Ishikawa (cell line): ENCODE measurements at regions not wholly inside any gene's neighbourhood (a gene's known extent, or its start where the extent isn't known, plus 50 kb on each side); places are given as distances from the start of the nearest gene placed in this dataset.

Source experiments
- CEBPB ChIP-seq: IDR thresholded peaks from 2 replicates; pipeline ENCODE4 v1.6.1; 2012
- CREB1 ChIP-seq: IDR thresholded peaks from 2 replicates; pipeline ENCODE4 v1.6.1; 2012; ENCODE audit warnings: low read depth
- EGR1 ChIP-seq: IDR thresholded peaks from 2 replicates; pipeline ENCODE4 v1.6.1; 2012
- EP300 ChIP-seq: IDR thresholded peaks from 2 replicates; pipeline ENCODE4 v1.6.1; 2012; ENCODE audit warnings: borderline replicate concordance
- FOXM1 ChIP-seq: IDR thresholded peaks from 2 replicates; pipeline ENCODE4 v1.6.1; 2012; ENCODE audit warnings: low read depth, borderline replicate concordance
- NFIC ChIP-seq: IDR thresholded peaks from 2 replicates; pipeline ENCODE4 v1.6.1; 2012
- RAD21 ChIP-seq: IDR thresholded peaks from 2 replicates; pipeline ENCODE4 v1.6.1; 2012; ENCODE audit warnings: low read depth
- REST ChIP-seq: IDR thresholded peaks from 2 replicates; pipeline ENCODE4 v1.6.1; 2012; ENCODE audit warnings: low read depth, mild to moderate bottlenecking
- TAF1 ChIP-seq: IDR thresholded peaks from 2 replicates; pipeline ENCODE4 v1.6.1; 2012; ENCODE audit warnings: low read depth, mild to moderate bottlenecking
- TCF12 ChIP-seq: IDR thresholded peaks from 2 replicates; pipeline ENCODE4 v1.6.1; 2012; ENCODE audit warnings: low read depth
- TEAD4 ChIP-seq: IDR thresholded peaks from 2 replicates; pipeline ENCODE4 v1.6.1; 2012
- USF1 ChIP-seq: IDR thresholded peaks from 2 replicates; pipeline ENCODE4 v1.6.1; 2012
- YY1 ChIP-seq: IDR thresholded peaks from 2 replicates; pipeline ENCODE4 v1.6.1; 2012; ENCODE audit warnings: low read depth
- ZBTB7A ChIP-seq: IDR thresholded peaks from 2 replicates; pipeline ENCODE4 v1.6.1; 2012; ENCODE audit warnings: low read depth
- TF ChIP-seq, protein P1 (sequence below): IDR thresholded peaks from 2 replicates; pipeline ENCODE4 v1.6.1; 2012

DNA sequence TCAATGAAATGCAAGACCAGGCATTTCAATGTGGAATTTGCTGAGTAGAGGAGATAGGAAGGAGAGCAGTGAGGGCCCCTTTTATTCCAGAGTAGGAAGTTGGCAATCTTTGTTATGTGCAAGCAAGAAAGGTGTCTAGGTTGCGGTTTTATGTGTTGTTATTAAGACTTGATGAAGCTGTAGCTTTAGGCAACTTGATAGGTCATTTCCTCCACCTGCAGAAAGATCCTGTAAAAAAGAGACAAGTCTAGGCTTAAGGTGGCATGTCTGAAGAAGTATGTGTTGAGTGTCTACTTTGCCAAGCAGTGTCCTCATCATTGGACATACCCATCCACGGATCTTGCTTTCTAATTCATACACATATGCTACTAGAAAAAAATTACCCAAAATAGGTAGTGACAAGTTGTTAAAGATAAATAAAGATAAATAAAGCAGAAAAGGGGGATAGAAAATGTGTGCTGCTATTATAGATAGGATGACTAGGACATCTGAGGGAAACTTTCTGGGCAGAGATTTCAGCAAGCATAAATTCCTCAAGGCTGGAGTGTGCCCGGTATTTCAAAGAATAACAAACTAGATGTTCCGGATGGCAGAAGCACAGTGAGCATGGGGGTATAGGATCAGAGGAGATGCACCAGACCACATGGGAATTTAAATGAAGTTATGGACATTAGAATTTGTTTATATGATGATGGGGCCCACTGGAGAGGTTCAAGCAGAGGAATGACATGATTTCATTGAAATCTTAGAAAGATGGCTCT is 335.0 kb downstream of the TGFB2 start:
- TF ChIP-seq TCF12: no peak
- no peak for TF ChIP-seq REST
- TF ChIP-seq RAD21: no peak
- no peak for TF ChIP-seq TAF1

DNA sequence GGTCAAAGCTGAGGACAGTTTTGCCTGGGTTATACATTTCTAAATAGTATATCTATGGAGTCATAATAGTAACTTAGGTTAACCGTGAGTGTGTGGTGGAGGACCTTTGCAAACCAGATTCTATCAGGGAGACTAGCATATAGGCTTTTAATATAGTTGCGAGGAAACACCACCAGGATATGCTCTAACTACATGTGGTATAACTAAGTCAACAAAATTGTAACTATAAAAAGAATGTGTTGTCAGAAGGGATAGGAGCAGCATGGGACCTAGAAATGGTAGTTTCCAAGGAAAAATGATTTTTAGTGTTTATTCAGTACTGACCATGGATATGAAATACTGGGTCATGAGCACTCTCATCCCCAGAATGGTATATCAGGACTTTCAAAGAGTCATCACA is 338.1 kb downstream of the TGFB2 start:
- no peak for TF ChIP-seq FOXM1
- no peak for TF ChIP-seq EP300
- no peak for TF ChIP-seq CREB1
- TF ChIP-seq ZBTB7A: no peak
- 0 out of 2 replicates have a peak, but pooled peaks have one; percentile 3 for TF ChIP-seq RAD21

- no peak for TF ChIP-seq TEAD4
These were observed 341.1 kb downstream of the TGFB2 start for GRCh38 chr1:218686258-218686657.

DNA sequence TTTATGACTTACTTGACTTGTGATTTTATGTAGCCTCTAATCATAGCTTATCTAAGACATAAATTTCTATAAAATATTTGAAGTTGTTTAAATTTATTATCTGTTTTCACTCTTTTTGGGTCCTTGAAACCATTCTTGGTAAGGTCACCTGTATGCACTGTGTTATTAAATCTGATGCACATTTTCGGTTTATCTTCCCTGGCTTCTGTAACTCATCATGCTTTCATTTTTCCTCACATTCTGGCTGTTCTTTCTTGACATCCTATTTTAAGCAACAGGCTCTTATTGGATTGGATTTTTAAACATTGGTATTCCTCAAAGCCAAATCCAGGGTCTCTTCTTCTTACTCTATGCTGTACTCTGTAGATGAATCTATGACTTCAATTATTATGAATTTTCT is 341.6 kb downstream of the TGFB2 start:
- TF ChIP-seq NFIC (no peak), ZBTB7A (no peak), USF1 (no peak), FOXM1 (no peak), REST (no peak), YY1 (no peak), RAD21 (no peak), TEAD4 (no peak)
- TF ChIP-seq, protein P1, sequence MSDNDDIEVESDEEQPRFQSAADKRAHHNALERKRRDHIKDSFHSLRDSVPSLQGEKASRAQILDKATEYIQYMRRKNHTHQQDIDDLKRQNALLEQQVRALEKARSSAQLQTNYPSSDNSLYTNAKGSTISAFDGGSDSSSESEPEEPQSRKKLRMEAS: no peak

DNA sequence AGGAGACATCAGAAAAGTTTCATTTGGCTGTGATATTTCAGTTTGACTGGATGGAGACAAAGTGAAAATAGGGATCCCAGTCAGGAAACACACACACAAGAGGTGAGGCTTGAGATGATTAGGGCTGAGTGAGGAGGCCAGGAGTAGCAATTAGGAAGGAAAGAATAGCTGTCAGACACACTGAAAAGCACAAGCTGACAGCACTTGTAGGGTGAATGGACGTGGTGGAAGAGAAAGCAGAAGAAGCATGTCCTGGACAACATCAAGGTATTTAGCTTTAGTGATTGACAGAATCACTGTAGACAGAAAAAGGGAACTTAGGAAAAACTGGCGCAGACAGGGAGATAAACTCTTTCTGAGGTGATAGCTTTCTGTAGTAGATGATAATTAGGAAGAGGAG is 347.7 kb downstream of the TGFB2 start:
- TF ChIP-seq TEAD4: no peak
- TF ChIP-seq, protein P1: no peak
- TF ChIP-seq FOXM1: no peak
- TF ChIP-seq USF1: no peak
- no peak for TF ChIP-seq EGR1
- no peak for TF ChIP-seq RAD21
- TF ChIP-seq CEBPB: no peak
- no peak for TF ChIP-seq REST
- TF ChIP-seq CREB1: no peak
- TF ChIP-seq TCF12: no peak
- no peak for TF ChIP-seq NFIC

DNA sequence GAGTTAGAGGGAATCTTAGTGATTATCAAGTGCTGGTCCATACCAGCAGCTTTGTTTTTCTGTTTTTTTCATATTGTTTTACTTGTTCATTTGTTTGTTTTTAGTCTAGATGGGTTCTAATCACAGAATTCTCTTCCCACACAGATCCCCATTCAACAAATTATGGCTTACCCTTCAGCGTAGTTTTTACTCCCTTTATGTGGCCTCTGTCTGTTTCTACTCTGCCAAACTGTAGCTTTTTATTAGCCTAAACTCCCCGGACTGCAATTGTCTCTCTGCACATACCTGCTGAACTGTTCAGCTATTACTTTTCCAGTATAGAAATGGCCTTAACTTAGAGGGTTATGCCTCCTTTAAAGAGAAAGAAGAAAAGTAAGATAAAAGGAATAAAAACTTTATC is 348.5 kb downstream of the TGFB2 start:
- TF ChIP-seq ZBTB7A (no peak), TCF12 (no peak), EP300 (no peak), FOXM1 (no peak), TAF1 (no peak), CEBPB (no peak), TEAD4 (no peak), USF1 (no peak), NFIC (no peak), RAD21 (no peak)
- TF ChIP-seq, protein P1: no peak
